Neural cell (in vitro differentiated cells): ENCODE measurements at regions not wholly inside any gene's neighbourhood (a gene's known extent, or its start where the extent isn't known, plus 50 kb on each side); places are given as distances from the start of the nearest gene placed in this dataset.

Experiments used
- POLR2AphosphoS5 ChIP-seq: IDR thresholded peaks from 2 replicates; pipeline ENCODE4 v1.6.1; 2012
- SMC3 ChIP-seq: fragments of 450-650 bp; conservative IDR thresholded peaks from 2 replicates; pipeline ENCODE4 v1.6.1; 2014; ENCODE audit warnings: antibody characterized with exemption, mild to moderate bottlenecking, moderate library complexity; ENCODE audit not compliant: poor library complexity

DNA sequence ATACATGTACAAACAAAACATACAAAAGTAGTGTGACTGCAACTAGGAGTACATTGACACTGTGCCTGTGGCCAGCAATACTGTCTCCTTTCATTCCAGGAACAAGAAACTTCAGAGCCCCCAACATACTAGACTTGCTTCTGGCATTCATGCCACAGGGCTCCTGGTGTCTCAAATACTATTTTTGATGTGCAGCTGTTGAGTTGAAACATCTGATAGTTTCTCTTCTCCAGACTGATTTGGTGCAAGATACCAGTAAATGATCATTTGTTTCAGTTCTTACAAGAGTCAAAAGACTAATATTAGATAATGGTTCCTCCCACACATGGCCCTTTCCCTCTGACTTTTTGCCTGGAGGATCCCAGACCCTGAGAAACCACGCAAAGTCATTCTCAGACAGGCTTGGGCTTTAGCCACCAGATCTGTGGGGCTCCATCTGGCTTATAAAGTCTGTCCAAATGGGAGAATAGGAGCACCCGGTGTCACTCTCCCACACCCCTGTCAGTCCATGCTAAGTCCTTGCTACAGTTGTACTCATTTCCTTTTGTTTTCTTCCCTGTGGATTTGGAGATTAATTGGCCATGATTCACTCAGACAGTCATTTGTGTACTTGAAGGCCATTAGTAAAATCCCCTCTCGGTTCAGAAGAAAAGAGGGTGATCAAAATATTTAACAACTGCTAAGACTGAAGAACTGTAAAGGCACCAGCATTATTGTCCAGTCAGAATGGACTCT lies 163.5 kb upstream of the RUNX1 start:
- no peak for TF ChIP-seq SMC3
- no peak for TF ChIP-seq POLR2AphosphoS5
